ENCODE measurements at regions not wholly inside any gene's neighbourhood (a gene's known extent, or its start where the extent isn't known, plus 50 kb on each side); places are given as distances from the start of the nearest gene placed in this dataset.

DNA sequence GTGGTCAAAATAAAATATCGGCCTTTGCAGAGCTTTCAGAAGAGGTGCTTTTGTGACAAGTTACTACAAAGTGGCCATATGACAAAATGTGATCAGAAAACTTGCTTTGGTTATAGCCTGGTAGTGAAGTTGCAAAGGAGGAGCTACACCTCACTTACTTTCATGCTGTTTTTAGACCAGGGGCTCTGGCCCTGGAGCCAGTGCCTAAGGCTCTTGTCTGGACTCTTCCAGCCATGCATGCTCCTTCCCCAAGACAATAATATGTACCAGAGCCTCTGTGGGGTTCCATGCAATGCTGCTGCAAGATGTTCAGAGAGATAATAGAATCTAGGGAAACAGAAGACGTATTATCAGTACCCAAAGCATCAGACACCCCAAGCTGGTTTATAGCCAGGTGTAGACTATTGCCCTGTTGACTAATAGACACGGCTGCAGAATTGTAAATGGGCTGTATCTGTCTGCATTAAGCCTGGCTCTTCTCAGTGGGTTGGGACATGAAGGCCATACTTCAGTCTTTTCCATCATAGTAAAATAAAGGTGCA, 88.5 kb downstream of the EGLN3 start (continued):
- TF ChIP-seq, protein P1, sequence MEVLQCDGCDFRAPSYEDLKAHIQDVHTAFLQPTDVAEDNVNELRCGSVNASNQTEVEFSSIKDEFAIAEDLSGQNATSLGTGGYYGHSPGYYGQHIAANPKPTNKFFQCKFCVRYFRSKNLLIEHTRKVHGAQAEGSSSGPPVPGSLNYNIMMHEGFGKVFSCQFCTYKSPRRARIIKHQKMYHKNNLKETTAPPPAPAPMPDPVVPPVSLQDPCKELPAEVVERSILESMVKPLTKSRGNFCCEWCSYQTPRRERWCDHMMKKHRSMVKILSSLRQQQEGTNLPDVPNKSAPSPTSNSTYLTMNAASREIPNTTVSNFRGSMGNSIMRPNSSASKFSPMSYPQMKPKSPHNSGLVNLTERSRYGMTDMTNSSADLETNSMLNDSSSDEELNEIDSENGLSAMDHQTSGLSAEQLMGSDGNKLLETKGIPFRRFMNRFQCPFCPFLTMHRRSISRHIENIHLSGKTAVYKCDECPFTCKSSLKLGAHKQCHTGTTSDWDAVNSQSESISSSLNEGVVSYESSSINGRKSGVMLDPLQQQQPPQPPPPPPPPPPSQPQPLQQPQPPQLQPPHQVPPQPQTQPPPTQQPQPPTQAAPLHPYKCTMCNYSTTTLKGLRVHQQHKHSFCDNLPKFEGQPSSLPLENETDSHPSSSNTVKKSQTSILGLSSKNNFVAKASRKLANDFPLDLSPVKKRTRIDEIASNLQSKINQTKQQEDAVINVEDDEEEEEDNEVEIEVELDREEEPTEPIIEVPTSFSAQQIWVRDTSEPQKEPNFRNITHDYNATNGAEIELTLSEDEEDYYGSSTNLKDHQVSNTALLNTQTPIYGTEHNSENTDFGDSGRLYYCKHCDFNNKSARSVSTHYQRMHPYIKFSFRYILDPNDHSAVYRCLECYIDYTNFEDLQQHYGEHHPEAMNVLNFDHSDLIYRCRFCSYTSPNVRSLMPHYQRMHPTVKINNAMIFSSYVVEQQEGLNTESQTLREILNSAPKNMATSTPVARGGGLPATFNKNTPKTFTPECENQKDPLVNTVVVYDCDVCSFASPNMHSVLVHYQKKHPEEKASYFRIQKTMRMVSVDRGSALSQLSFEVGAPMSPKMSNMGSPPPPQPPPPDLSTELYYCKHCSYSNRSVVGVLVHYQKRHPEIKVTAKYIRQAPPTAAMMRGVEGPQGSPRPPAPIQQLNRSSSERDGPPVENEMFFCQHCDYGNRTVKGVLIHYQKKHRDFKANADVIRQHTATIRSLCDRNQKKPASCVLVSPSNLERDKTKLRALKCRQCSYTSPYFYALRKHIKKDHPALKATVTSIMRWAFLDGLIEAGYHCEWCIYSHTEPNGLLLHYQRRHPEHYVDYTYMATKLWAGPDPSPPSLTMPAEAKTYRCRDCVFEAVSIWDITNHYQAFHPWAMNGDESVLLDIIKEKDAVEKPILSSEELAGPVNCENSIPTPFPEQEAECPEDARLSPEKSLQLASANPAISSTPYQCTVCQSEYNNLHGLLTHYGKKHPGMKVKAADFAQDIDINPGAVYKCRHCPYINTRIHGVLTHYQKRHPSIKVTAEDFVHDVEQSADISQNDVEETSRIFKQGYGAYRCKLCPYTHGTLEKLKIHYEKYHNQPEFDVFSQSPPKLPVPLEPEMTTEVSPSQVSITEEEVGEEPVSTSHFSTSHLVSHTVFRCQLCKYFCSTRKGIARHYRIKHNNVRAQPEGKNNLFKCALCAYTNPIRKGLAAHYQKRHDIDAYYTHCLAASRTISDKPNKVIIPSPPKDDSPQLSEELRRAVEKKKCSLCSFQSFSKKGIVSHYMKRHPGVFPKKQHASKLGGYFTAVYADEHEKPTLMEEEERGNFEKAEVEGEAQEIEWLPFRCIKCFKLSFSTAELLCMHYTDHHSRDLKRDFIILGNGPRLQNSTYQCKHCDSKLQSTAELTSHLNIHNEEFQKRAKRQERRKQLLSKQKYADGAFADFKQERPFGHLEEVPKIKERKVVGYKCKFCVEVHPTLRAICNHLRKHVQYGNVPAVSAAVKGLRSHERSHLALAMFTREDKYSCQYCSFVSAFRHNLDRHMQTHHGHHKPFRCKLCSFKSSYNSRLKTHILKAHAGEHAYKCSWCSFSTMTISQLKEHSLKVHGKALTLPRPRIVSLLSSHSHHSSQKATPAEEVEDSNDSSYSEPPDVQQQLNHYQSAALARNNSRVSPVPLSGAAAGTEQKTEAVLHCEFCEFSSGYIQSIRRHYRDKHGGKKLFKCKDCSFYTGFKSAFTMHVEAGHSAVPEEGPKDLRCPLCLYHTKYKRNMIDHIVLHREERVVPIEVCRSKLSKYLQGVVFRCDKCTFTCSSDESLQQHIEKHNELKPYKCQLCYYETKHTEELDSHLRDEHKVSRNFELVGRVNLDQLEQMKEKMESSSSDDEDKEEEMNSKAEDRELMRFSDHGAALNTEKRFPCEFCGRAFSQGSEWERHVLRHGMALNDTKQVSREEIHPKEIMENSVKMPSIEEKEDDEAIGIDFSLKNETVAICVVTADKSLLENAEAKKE (CRISPR knock-in tag; IDR thresholded peaks at IDR 0.05) = no peak
- TF ChIP-seq, protein P2, sequence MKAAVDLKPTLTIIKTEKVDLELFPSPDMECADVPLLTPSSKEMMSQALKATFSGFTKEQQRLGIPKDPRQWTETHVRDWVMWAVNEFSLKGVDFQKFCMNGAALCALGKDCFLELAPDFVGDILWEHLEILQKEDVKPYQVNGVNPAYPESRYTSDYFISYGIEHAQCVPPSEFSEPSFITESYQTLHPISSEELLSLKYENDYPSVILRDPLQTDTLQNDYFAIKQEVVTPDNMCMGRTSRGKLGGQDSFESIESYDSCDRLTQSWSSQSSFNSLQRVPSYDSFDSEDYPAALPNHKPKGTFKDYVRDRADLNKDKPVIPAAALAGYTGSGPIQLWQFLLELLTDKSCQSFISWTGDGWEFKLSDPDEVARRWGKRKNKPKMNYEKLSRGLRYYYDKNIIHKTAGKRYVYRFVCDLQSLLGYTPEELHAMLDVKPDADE (IDR thresholded peaks at IDR 0.05) = no peak
- TF ChIP-seq POLR2AphosphoS5 (IDR thresholded peaks at IDR 0.05; ENCODE audit: low read depth) (no peak), JUNB (IDR thresholded peaks at IDR 0.05; ENCODE audit: unreplicated experiment) (no peak), NANOG (IDR thresholded peaks at IDR 0.05; ENCODE audit: borderline replicate concordance) (no peak)
- TF ChIP-seq, protein P3, sequence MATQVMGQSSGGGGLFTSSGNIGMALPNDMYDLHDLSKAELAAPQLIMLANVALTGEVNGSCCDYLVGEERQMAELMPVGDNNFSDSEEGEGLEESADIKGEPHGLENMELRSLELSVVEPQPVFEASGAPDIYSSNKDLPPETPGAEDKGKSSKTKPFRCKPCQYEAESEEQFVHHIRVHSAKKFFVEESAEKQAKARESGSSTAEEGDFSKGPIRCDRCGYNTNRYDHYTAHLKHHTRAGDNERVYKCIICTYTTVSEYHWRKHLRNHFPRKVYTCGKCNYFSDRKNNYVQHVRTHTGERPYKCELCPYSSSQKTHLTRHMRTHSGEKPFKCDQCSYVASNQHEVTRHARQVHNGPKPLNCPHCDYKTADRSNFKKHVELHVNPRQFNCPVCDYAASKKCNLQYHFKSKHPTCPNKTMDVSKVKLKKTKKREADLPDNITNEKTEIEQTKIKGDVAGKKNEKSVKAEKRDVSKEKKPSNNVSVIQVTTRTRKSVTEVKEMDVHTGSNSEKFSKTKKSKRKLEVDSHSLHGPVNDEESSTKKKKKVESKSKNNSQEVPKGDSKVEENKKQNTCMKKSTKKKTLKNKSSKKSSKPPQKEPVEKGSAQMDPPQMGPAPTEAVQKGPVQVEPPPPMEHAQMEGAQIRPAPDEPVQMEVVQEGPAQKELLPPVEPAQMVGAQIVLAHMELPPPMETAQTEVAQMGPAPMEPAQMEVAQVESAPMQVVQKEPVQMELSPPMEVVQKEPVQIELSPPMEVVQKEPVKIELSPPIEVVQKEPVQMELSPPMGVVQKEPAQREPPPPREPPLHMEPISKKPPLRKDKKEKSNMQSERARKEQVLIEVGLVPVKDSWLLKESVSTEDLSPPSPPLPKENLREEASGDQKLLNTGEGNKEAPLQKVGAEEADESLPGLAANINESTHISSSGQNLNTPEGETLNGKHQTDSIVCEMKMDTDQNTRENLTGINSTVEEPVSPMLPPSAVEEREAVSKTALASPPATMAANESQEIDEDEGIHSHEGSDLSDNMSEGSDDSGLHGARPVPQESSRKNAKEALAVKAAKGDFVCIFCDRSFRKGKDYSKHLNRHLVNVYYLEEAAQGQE (IDR thresholded peaks at IDR 0.05; ENCODE audit: unreplicated experiment) = no peak
- TF ChIP-seq, protein P4, sequence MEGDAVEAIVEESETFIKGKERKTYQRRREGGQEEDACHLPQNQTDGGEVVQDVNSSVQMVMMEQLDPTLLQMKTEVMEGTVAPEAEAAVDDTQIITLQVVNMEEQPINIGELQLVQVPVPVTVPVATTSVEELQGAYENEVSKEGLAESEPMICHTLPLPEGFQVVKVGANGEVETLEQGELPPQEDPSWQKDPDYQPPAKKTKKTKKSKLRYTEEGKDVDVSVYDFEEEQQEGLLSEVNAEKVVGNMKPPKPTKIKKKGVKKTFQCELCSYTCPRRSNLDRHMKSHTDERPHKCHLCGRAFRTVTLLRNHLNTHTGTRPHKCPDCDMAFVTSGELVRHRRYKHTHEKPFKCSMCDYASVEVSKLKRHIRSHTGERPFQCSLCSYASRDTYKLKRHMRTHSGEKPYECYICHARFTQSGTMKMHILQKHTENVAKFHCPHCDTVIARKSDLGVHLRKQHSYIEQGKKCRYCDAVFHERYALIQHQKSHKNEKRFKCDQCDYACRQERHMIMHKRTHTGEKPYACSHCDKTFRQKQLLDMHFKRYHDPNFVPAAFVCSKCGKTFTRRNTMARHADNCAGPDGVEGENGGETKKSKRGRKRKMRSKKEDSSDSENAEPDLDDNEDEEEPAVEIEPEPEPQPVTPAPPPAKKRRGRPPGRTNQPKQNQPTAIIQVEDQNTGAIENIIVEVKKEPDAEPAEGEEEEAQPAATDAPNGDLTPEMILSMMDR (conservative IDR thresholded peaks at IDR 0.05; ENCODE audit: low read depth in 2 of 2) = no peak
